GM12874 (cell line): ENCODE measurements at regions not wholly inside any gene's neighbourhood (a gene's known extent, or its start where the extent isn't known, plus 50 kb on each side); places are given as distances from the start of the nearest gene placed in this dataset.

Experiments used
- CTCF ChIP-seq: IDR thresholded peaks from 2 replicates; pipeline ENCODE4 v1.5.1; 2011; ENCODE audit warnings: low read depth, mild to moderate bottlenecking, control low read depth, low read length, moderate library complexity; ENCODE audit not compliant: insufficient read depth

GRCh38 chr6:74713941-74714340 lies 491.9 kb downstream of the COL12A1 start:
- no peak for TF ChIP-seq CTCF

GRCh38 chr6:74705451-74705850 lies 500.4 kb downstream of the COL12A1 start:
- TF ChIP-seq CTCF = no peak

DNA sequence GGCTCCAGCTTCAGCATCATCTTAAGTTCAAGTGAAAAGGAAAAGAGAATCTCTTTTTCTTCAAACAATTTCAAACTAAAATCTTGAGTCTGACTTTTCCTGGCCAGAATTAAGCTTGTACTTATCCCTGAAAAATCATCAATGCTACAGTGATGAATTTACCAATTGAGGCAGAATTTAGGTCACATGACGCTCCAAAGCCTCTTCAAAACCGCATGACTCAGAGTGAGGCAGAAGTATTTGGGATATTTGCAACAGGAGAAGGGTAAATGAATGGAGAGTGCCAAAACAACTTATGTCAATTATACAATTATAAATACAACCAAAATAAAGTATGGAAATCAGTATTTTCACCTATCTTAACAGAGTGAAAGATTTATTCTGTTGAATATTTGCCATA lies 515.5 kb downstream of the COL12A1 start:
- no peak for TF ChIP-seq CTCF

- TF ChIP-seq CTCF = no peak
Observed at GRCh38 chr6:74689601-74690000, 516.3 kb downstream of the COL12A1 start.

- TF ChIP-seq CTCF = no peak
Observed at GRCh38 chr6:74677463-74677862, 528.4 kb downstream of the COL12A1 start.

DNA sequence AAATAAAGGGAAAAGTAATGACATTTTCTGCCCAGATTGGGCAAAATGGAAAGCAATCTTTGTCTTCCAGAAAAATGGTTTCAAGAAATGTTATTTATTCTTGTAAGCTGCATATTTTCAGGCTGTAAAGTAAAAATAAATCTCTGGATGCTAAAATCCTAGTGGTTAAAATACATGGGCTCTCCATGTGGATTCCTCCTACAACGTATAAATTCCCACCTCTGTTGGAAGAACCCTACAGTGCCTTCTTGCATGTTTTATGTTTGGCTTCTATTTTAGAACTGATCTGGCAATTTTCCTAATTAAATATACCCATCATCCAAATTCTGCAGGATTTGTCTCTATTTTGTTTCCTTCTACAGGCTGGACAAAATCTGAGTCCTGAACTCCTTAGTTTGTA lies 528.9 kb downstream of the COL12A1 start:
- TF ChIP-seq CTCF = no peak

DNA sequence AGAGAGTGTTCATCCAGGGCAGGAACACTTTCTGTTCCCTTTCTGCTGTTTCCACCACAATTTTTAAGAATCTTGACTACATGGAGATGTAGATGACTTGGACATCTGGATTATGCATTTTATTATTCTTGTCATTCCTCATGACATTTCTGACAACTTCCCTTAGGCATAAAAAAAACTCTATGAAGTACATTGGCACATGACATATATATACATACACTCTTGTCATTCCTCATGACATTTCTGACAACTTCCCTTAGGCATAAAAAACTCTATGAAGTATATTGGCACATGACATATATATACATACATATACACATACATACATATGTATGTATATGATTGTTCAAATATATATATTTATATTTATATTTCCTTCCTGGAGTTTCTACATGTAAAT lies 531.5 kb downstream of the COL12A1 start:
- TF ChIP-seq CTCF = no peak

DNA sequence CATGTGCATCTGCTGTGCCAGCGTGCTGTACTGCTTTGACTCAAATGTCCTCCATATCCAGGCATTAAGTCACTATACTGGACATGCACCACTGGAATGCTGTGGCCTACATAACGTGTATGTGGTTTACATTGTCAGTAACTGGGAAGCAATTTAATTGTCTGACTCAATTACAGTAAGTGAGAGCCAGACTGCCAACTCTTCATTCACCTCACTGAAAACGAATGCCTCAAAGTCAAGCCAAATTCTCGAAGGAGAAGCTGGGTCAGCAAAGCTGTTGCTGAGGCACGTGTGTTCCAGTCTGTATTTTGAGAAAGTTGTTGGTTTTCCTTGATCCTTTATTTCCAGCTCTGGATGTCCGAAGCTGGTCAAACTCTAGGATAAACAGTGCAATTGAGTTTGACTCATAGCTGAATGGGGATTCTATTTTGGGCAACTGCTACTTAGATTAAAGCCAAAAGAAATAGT lies 534.3 kb downstream of the COL12A1 start:
- no peak for TF ChIP-seq CTCF
